Heart left ventricle (tissue), 16 donors: ENCODE measurements at regions not wholly inside any gene's neighbourhood (a gene's known extent, or its start where the extent isn't known, plus 50 kb on each side); places are given as distances from the start of the nearest gene placed in this dataset.

Source experiments
- ATAC-seq, 4 donors: fragments of 200-7000 bp; cut with Tn5 transposase; one replicate each; pipeline ENCODE4 v1.9.1; 2020 to 2022; ENCODE audit warnings: moderate library complexity in 4 of 4, mild to moderate bottlenecking in 3 of 4, moderate number of reproducible peaks in 1 of 4
- DNase-seq, 5 donors: peaks; one replicate each; pipeline ENCODE4 v3.0.0-alpha.2; 2020
- H3K27ac ChIP-seq, 12 donors: fragments of 200-600 bp; sonication (generic) in 4 of 12; one replicate each; pipeline versions ENCODE4 v1.5.0 to v1.8.0; 2016 to 2022; ENCODE audit warnings: mild to moderate bottlenecking in 2 of 12
- H3K27me3 ChIP-seq, 9 donors: fragments of 200-600 bp; sonication (generic) in 2 of 9; one replicate each; pipeline versions ENCODE4 v1.5.1 to v1.8.0; 2016 to 2022; ENCODE audit warnings: mild to moderate bottlenecking in 3 of 9
- H3K36me3 ChIP-seq, 9 donors: fragments of 200-600 bp; sonication (generic) in 2 of 9; one replicate each; pipeline versions ENCODE4 v1.5.0 to v1.8.0; 2018 to 2022; ENCODE audit warnings: mild to moderate bottlenecking in 2 of 9
- H3K4me1 ChIP-seq, 12 donors: fragments of 200-600 bp; sonication (generic) in 4 of 12; one replicate each; pipeline versions ENCODE4 v1.5.0 to v1.8.0; 2016 to 2022; ENCODE audit warnings: mild to moderate bottlenecking in 3 of 12
- H3K4me3 ChIP-seq, 12 donors: fragments of 200-600 bp; sonication (generic) in 4 of 12; one replicate each; pipeline versions ENCODE4 v1.5.0 to v1.8.0; 2017 to 2022; ENCODE audit warnings: mild to moderate bottlenecking in 9 of 12, moderate library complexity in 4 of 12
- H3K9me3 ChIP-seq, 12 donors: fragments of 200-600 bp; sonication (generic) in 4 of 12; one replicate each; pipeline versions ENCODE4 v1.5.0 to v1.8.0; 2016 to 2022; ENCODE audit warnings: mild to moderate bottlenecking in 1 of 12
- POLR2A ChIP-seq, 2 donors: fragments of 450-650 bp; IDR thresholded peaks; one replicate each; pipeline ENCODE4 v1.6.1; 2017; ENCODE audit warnings: antibody characterized with exemption in 2 of 2, mild to moderate bottlenecking in 2 of 2, moderate library complexity in 2 of 2
- WGBS, 4 donors: extraction: QIAGEN DNeasy Blood & Tissue Kit in 2 of 4; methylation state at CpG; one replicate each; pipeline versions ENCODE4 v1.1.5 to v1.1.7; 2013 to 2018; 5-methylcytosine and 5-hydroxymethylcytosine counted together
- intact Hi-C, 10 donors: fragments of 100-400 bp; cut with DNase I; formaldehyde crosslinking; loops; one replicate each; pipeline versions ENCODE4 v1.11.1 to v1.14.2; 2022
- TF ChIP-seq, protein P1 (sequence below), 12 donors: fragments of 200-600 bp; sonication (generic) in 4 of 12; IDR thresholded peaks; one replicate each; pipeline versions ENCODE4 v1.5.0 to v1.8.0; 2018 to 2022; ENCODE audit warnings: antibody characterized with exemption in 12 of 12, mild to moderate bottlenecking in 5 of 12
- donor health status: ischemic (EF 13 %, LVEDD 7.1; RV severe dilation, severe dysfunction).
- donor health status: healthy with polysubstance abuse.
- donor health status: DM: no; HTN: yes; CAD: no.
- donor health status: DM: no; HTN: no; CAD: no.
- donor health status: ischemic (EF 25% LVEDD 6.9; RV normal size, moderate dysfunction).
- donor health status: ischemic (EF 25% LVEDD 5.7; RV mildly dilated, moderate dysfunction).
- donor health status: healthy.
- donor health status: DM: yes; HTN: yes; CAD: no.
- donor health status: ischemic (EF 35%, LVEDD 5.7; RV mildly dilated, moderate dysfunction).
- donor health status: nonischemic (EF 11% LVEDD 7.7; RV severe dilation, severe dysfunction).
- donor health status: DM: yes; HTN: yes; CAD: no.
- donor health status: PGD.
- donor health status: ischemic (EF 29% LVEDD 5.4; RV normal size, mild dysfunction).
- donor health status: nonischemic (EF 23%, LVEDD 6.1; RV moderate dilation, normal function).

DNA sequence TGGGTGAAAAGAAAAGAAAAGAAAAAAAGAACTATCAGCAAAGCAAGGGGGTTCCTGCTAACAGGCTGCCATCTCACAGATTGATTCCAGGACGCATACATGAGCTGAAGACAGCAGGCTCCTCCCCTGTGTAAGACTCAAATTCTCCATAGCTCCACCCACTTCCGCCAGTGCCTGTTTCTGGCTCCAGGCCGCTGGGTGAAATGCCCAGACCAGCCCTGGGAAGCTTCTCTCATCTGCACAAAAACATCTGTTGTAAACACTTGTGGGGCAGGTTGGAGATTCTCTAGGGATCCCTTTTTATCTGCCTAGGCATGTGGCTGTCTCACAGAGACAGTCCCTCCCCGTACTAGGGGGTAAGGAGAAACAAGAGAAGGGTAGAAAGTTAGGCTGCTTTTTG lies 1054.4 kb upstream of the SPRY2 start:
- peaks cover 0 to 4% (median 0%) of the 10 kb centered on the region in 12 donors for H3K9me3 ChIP-seq
- intact Hi-C loops = no loop called here
- TF ChIP-seq, protein P1, sequence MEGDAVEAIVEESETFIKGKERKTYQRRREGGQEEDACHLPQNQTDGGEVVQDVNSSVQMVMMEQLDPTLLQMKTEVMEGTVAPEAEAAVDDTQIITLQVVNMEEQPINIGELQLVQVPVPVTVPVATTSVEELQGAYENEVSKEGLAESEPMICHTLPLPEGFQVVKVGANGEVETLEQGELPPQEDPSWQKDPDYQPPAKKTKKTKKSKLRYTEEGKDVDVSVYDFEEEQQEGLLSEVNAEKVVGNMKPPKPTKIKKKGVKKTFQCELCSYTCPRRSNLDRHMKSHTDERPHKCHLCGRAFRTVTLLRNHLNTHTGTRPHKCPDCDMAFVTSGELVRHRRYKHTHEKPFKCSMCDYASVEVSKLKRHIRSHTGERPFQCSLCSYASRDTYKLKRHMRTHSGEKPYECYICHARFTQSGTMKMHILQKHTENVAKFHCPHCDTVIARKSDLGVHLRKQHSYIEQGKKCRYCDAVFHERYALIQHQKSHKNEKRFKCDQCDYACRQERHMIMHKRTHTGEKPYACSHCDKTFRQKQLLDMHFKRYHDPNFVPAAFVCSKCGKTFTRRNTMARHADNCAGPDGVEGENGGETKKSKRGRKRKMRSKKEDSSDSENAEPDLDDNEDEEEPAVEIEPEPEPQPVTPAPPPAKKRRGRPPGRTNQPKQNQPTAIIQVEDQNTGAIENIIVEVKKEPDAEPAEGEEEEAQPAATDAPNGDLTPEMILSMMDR (IDR thresholded peaks at IDR 0.05) = no peak
- TF ChIP-seq POLR2A (IDR thresholded peaks at IDR 0.05) = no peak
- DNase-seq = peak in 1 of 5 donors; percentile 46
- no peak overlapping the region for H3K4me3 ChIP-seq
- no peaks in the 10 kb centered on the region for H3K27me3 ChIP-seq
- 17 to 33% (median 24%) methylated on average over 4 of the region's 4 CpGs for WGBS, 4 donors
- H3K4me1 ChIP-seq = no peaks in the 10 kb centered on the region
- peak in 1 of 4 donors; percentile 42 for ATAC-seq
- no peak overlapping the region for H3K27ac ChIP-seq
- H3K36me3 ChIP-seq = no peaks in the 10 kb centered on the region

DNA sequence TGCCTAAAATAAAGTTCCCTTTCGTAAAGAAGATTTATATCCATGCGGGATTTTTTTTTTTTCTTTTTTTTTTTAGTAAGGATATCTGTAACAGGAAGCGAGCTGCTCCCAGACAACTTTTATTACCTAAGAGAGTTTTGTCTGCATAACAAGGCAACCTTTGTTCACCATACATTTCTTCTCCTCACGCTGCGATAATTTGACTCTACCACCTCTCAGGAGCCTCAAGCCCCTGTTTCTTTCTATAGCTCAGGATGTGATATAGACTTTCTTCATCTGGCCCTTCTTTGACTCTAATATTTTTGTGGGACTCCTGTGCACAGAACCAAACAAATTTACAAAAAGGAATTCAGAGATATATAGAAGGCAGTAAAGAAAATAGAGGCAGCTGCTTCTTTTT lies 1053.7 kb upstream of the SPRY2 start:
- ATAC-seq (no peak), DNase-seq (no peak)
- H3K27me3 ChIP-seq = no peaks in the 10 kb centered on the region
- WGBS, 4 donors = 63 to 68% (median 67%) methylated on average over 5 of the region's 5 CpGs
- H3K4me1 ChIP-seq = no peaks in the 10 kb centered on the region
- TF ChIP-seq, protein P1 (IDR thresholded peaks at IDR 0.05) = no peak
- H3K9me3 ChIP-seq = peaks cover 0 to 4% (median 0%) of the 10 kb centered on the region in 12 donors
- no peaks in the 10 kb centered on the region for H3K36me3 ChIP-seq
- H3K4me3 ChIP-seq = no peak overlapping the region
- intact Hi-C loops = no loop called here
- no peak overlapping the region for H3K27ac ChIP-seq

DNA sequence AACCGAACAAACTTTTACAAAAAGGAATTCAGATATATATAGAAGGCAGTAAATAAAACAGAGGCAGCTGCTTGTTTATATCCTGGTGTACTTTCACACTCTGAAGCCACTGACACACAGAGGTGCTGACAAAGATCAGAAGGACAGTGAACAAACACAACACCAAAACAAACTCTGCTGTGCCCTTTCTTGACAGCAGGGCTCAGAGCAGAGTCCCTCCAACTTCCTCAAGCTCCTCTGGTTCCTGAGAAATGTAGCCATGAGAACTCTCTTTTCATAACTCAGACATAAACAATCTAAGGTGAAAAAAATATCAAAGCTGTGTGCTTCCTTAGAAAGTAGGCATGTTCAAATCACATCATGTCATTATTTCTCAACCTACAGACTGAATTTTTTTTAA lies 1052.8 kb upstream of the SPRY2 start:
- H3K4me1 ChIP-seq = no peaks in the 10 kb centered on the region
- intact Hi-C loops = no loop called here
- DNase-seq (no peak), ATAC-seq (no peak)
- no peak for TF ChIP-seq POLR2A (IDR thresholded peaks at IDR 0.05)
- TF ChIP-seq, protein P1 (IDR thresholded peaks at IDR 0.05) = no peak
- H3K9me3 ChIP-seq = peaks cover 0 to 4% (median 0%) of the 10 kb centered on the region in 12 donors
- no peak overlapping the region for H3K4me3 ChIP-seq
- 20 to 31% (median 22%) methylated on average over 1 of the region's 1 CpG for WGBS, 4 donors
- no peaks in the 10 kb centered on the region for H3K27me3 ChIP-seq
- H3K36me3 ChIP-seq = no peaks in the 10 kb centered on the region
- no peak overlapping the region for H3K27ac ChIP-seq

DNA sequence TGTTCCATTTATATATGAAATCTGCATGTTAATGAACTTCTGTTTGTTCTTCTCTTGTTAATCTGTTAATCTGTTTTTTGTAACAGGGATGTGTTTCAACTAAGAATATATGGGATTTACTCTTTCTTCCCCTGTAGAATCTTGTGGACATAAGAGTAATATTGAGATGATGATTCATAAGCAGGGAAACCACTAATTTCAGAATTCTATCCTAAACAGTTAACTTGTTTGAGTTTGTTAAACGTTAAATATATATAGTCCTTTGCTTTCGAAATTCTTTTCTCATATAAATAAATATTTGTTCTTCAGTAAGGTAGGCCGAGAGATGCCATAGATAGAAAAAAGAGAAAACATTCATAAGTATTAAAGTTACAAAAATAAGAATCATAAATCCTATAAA lies 1052.2 kb upstream of the SPRY2 start:
- H3K4me3 ChIP-seq = no peak overlapping the region
- no peak for ATAC-seq
- TF ChIP-seq, protein P1 (IDR thresholded peaks at IDR 0.05) = no peak
- no peak for TF ChIP-seq POLR2A (IDR thresholded peaks at IDR 0.05)
- 69 to 78% (median 76%) methylated on average over 3 of the region's 3 CpGs for WGBS, 4 donors
- H3K9me3 ChIP-seq = peaks cover 0 to 4% (median 0%) of the 10 kb centered on the region in 12 donors
- no peak for DNase-seq
- no peak overlapping the region for H3K27ac ChIP-seq
- H3K36me3 ChIP-seq = no peaks in the 10 kb centered on the region
- H3K27me3 ChIP-seq = no peaks in the 10 kb centered on the region
- intact Hi-C loops = no loop called here
- H3K4me1 ChIP-seq = no peaks in the 10 kb centered on the region
